HepG2 (cell line): ENCODE measurements at regions not wholly inside any gene's neighbourhood (a gene's known extent, or its start where the extent isn't known, plus 50 kb on each side); places are given as distances from the start of the nearest gene placed in this dataset.

Source experiments
- NFAT5 ChIP-seq: sonication (generic); formaldehyde crosslinking; IDR thresholded peaks from 2 replicates; pipeline ENCODE4 v1.4.0; 2020; ENCODE audit warnings: missing genetic modification reagents
- ZNF253 ChIP-seq: sonication (generic); formaldehyde crosslinking; IDR thresholded peaks from 2 replicates; pipeline ENCODE4 v1.8.0; 2022; ENCODE audit warnings: mild to moderate bottlenecking, missing genetic modification reagents, borderline replicate concordance
- ZNF280D ChIP-seq: sonication (generic); formaldehyde crosslinking; IDR thresholded peaks from 2 replicates; pipeline ENCODE4 v1.5.1; 2020; ENCODE audit warnings: mild to moderate bottlenecking, missing genetic modification reagents
- ZNF629 ChIP-seq: sonication (generic); formaldehyde crosslinking; conservative IDR thresholded peaks from 2 replicates; pipeline ENCODE4 v1.5.0; 2020; ENCODE audit warnings: missing genetic modification reagents

- no peak for TF ChIP-seq ZNF629 (CRISPR knock-in tag)
- no peak for TF ChIP-seq NFAT5
- TF ChIP-seq ZNF253 (CRISPR knock-in tag) = no peak
- 0 out of 2 replicates have a peak, but pooled peaks have one; percentile 33 for TF ChIP-seq ZNF280D
Measured at GRCh38 chr20:50302341-50303057, 111.9 kb downstream of the CEBPB start (continued).
